ENCODE measurements at regions not wholly inside any gene's neighbourhood (a gene's known extent, or its start where the extent isn't known, plus 50 kb on each side); places are given as distances from the start of the nearest gene placed in this dataset.

DNA sequence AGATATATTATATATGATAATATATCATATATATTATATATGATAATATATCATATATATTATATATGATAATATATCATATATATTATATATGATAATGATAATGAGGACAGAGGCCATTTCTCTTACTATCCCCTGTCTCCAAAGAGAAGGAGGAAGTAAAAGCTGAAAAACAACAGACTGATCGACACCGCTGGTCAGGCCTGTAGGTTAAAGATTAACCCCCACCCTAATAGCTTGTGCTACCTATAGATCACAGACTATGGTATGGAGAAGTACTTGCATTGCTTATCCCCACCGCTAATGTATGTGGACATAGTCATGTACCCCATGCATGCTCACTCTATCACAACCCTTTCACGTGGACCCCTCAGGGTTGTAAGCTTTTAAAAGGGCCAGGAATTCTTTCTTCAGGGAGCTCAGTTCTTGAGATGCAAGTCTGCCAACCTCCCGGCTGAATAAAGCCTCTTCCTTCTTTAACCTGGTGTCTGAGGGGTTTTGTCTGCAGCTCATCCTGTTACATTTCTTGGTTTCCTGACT is 786.1 kb upstream of the TMEM132C start:
- no peaks in the 10 kb centered on the region for H3K27me3 ChIP-seq (ENCODE audit: control insufficient read depth in 1 of 2, insufficient read depth in 2 of 2, low read length in 2 of 2)
- 67 to 74% methylated on average over 5 of the region's 5 CpGs for WGBS, 2 donors

DNA sequence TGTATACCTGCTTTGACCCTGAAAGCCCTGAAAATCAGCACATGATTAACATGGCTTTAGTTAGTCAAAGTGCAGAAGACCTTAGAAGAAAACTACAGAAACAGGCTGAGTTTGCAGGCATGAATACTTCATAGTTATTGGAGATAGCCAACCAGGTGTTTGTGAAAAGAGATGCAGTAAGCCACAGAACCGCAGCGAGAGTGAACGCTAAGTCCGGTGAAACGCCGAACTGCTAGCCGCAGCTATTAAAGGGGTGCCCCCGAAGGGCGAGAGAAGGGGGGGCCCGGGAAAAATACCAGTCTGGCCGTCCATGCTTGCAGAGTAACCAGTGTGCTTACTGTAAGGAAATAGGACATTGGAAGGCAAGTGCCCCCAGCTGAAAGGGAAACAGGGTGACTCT is 784.0 kb upstream of the TMEM132C start:
- H3K27me3 ChIP-seq (ENCODE audit: control insufficient read depth in 1 of 2, insufficient read depth in 2 of 2, low read length in 2 of 2) = no peaks in the 10 kb centered on the region
- WGBS, 2 donors = 92 to 95% methylated on average over 11 of the region's 11 CpGs

More for the DNA sequence above, 786.1 kb upstream of the TMEM132C start:
- H3K27ac ChIP-seq (ENCODE audit: low read depth in 2 of 2, low read length in 1 of 2) = no peak overlapping the region
- no peaks in the 10 kb centered on the region for H3K4me1 ChIP-seq (ENCODE audit: control insufficient read depth in 2 of 2, insufficient read depth in 2 of 2, low read length in 1 of 2)
- no peaks in the 10 kb centered on the region for H3K36me3 ChIP-seq (ENCODE audit: control insufficient read depth in 2 of 2, insufficient read depth in 2 of 2, low read length in 1 of 2)
- H3K4me3 ChIP-seq (ENCODE audit: low read depth in 1 of 2, low read length in 2 of 2) = no peak overlapping the region
- H3K9me3 ChIP-seq (ENCODE audit: control insufficient read depth in 2 of 2, insufficient read depth in 1 of 2, low read depth in 1 of 2, low read length in 1 of 2) = peaks cover 4 to 5% of the 10 kb centered on the region in 2 donors

DNA sequence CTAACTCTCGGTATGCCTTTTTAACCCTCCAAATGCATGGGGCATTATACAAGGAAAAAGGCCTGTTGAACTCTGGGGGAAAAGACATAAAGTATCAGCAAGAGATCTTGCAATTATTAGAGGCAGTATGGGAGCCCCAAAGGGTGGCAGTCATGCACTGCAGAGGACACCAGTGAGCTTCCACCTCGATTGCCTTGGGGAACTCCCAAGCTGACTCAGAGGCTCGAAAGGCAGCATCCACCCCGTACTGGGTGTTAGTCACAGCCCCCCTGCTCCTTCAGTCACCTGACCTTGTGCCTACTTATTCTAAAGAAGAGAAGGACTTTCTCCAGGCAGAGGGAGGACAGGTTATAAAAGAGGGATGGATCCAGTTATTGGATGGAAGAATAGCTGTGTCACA is 781.4 kb upstream of the TMEM132C start:
- no peak overlapping the region for H3K27ac ChIP-seq (ENCODE audit: low read depth in 2 of 2, low read length in 1 of 2)
- 34 to 47% methylated on average over 4 of the region's 4 CpGs for WGBS, 2 donors
- no peaks in the 10 kb centered on the region for H3K36me3 ChIP-seq (ENCODE audit: control insufficient read depth in 2 of 2, insufficient read depth in 2 of 2, low read length in 1 of 2)
- H3K9me3 ChIP-seq (ENCODE audit: control insufficient read depth in 2 of 2, insufficient read depth in 1 of 2, low read depth in 1 of 2, low read length in 1 of 2) = peaks cover 2 to 7% of the 10 kb centered on the region in 2 donors
- no peaks in the 10 kb centered on the region for H3K4me1 ChIP-seq (ENCODE audit: control insufficient read depth in 2 of 2, insufficient read depth in 2 of 2, low read length in 1 of 2)
- H3K27me3 ChIP-seq (ENCODE audit: control insufficient read depth in 1 of 2, insufficient read depth in 2 of 2, low read length in 2 of 2) = no peaks in the 10 kb centered on the region
- no peak overlapping the region for H3K4me3 ChIP-seq (ENCODE audit: low read depth in 1 of 2, low read length in 2 of 2)

More for the DNA sequence above, 784.0 kb upstream of the TMEM132C start:
- peaks cover 4 to 5% of the 10 kb centered on the region in 2 donors for H3K9me3 ChIP-seq (ENCODE audit: control insufficient read depth in 2 of 2, insufficient read depth in 1 of 2, low read depth in 1 of 2, low read length in 1 of 2)
- H3K27ac ChIP-seq (ENCODE audit: low read depth in 2 of 2, low read length in 1 of 2) = no peak overlapping the region
- no peak overlapping the region for H3K4me3 ChIP-seq (ENCODE audit: low read depth in 1 of 2, low read length in 2 of 2)
- H3K36me3 ChIP-seq (ENCODE audit: control insufficient read depth in 2 of 2, insufficient read depth in 2 of 2, low read length in 1 of 2) = no peaks in the 10 kb centered on the region
- H3K4me1 ChIP-seq (ENCODE audit: control insufficient read depth in 2 of 2, insufficient read depth in 2 of 2, low read length in 1 of 2) = no peaks in the 10 kb centered on the region

DNA sequence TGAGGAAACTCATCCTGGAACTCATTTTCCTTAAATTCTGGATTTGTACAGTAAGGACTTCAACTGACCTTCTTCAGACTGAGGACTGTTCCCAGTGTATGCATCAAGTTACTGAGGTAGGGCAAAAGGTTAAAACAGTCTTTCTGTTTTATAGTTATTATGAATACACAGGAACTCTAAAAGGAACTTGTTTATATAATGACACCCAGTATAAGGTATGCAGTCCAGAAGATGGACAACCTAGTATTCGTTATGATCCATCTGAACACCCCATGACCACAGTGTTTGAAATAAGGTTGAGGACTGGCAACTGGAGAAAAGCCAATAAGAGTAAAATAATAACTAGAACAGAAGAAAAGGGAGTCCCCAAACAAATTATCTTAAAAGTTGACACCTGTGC is 779.9 kb upstream of the TMEM132C start:
- H3K36me3 ChIP-seq (ENCODE audit: control insufficient read depth in 2 of 2, insufficient read depth in 2 of 2, low read length in 1 of 2) = no peaks in the 10 kb centered on the region
- no peaks in the 10 kb centered on the region for H3K27me3 ChIP-seq (ENCODE audit: control insufficient read depth in 1 of 2, insufficient read depth in 2 of 2, low read length in 2 of 2)
- peaks cover 2 to 5% of the 10 kb centered on the region in 2 donors for H3K9me3 ChIP-seq (ENCODE audit: control insufficient read depth in 2 of 2, insufficient read depth in 1 of 2, low read depth in 1 of 2, low read length in 1 of 2)
- H3K4me1 ChIP-seq (ENCODE audit: control insufficient read depth in 2 of 2, insufficient read depth in 2 of 2, low read length in 1 of 2) = no peaks in the 10 kb centered on the region
- 73 to 80% methylated on average over 1 of the region's 1 CpG for WGBS, 2 donors
- no peak overlapping the region for H3K4me3 ChIP-seq (ENCODE audit: low read depth in 1 of 2, low read length in 2 of 2)
- no peak overlapping the region for H3K27ac ChIP-seq (ENCODE audit: low read depth in 2 of 2, low read length in 1 of 2)

DNA sequence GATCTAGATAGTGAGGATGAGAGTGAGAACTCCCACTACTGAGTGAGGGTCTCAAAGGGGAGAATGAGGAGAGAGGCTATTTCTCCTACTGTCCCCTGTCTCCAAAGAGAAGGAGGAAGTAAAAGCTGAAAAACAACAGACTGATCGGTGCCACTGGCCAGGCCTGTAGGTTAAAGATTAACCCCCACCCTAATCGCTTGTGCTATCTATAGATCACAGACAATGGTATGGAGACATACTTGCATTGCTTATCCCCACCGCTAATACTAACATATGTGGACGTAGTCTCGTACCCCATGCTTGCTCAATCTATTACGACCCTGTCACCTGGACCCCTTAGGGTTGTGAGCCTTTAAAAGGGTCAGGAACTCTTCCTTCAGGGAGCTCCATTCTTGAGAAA is 777.9 kb upstream of the TMEM132C start:
- H3K4me1 ChIP-seq (ENCODE audit: control insufficient read depth in 2 of 2, insufficient read depth in 2 of 2, low read length in 1 of 2) = no peaks in the 10 kb centered on the region
- H3K27me3 ChIP-seq (ENCODE audit: control insufficient read depth in 1 of 2, insufficient read depth in 2 of 2, low read length in 2 of 2) = no peaks in the 10 kb centered on the region
- no peak overlapping the region for H3K27ac ChIP-seq (ENCODE audit: low read depth in 2 of 2, low read length in 1 of 2)
- WGBS, 2 donors = 45 to 55% methylated on average over 6 of the region's 6 CpGs
- H3K36me3 ChIP-seq (ENCODE audit: control insufficient read depth in 2 of 2, insufficient read depth in 2 of 2, low read length in 1 of 2) = no peaks in the 10 kb centered on the region
- H3K9me3 ChIP-seq (ENCODE audit: control insufficient read depth in 2 of 2, insufficient read depth in 1 of 2, low read depth in 1 of 2, low read length in 1 of 2) = peaks cover 2 to 5% of the 10 kb centered on the region in 2 donors
- no peak overlapping the region for H3K4me3 ChIP-seq (ENCODE audit: low read depth in 1 of 2, low read length in 2 of 2)

DNA sequence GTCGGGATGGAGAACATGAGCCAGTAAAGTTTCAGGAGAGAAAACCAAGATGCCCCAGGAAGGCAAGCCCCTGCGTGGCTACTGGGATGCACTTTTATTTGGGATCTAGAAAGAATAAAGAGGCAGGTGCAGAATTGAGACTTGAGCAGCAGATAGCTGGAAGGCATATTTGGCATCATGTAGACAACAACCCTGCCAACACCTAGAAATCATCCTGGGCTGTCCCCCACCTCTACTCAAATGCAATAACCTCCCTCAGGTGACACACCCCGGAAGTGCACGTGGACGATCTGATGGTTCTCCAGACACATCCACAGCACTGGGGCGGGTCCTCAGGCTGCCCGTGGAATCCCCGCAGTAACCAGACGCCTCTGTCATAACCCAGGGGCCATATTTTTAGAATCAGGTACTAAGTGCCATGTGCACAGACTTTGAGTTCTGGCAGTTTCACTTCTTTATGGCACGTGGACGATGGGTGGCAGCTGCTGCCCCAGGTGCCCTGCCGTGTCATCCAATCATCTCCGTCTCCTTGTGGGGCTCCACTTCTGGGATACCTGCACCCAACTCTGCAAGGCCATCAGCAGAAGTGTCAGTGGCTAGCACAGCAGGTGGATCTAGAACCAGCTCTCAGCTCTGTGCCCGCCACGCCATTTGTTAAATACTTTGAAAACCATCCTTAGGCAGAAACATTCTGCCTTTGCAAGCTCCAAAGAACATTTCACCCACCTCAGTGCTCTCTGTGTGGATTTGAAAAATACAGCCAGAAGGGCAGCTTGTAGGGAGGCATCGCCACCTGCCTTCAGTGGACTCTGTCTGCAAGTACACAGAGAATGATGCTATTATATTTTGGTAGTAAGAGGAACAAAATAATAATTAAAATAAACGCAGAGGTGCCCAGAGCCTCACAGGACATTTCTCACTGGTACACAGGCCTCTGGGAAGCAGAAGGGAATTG is 771.7 kb upstream of the TMEM132C start:
- Histone ChIP-seq H3K27me3 (ENCODE audit: control insufficient read depth in 1 of 2, insufficient read depth in 2 of 2, low read length in 2 of 2) (no peaks in the 10 kb centered on the region), H3K27ac (ENCODE audit: low read depth in 2 of 2, low read length in 1 of 2) (no peak overlapping the region), H3K9me3 (ENCODE audit: control insufficient read depth in 2 of 2, insufficient read depth in 1 of 2, low read depth in 1 of 2, low read length in 1 of 2) (peaks cover 0 to 3% of the 10 kb centered on the region in 2 donors), H3K4me3 (ENCODE audit: low read depth in 1 of 2, low read length in 2 of 2) (no peak overlapping the region), H3K36me3 (ENCODE audit: control insufficient read depth in 2 of 2, insufficient read depth in 2 of 2, low read length in 1 of 2) (no peaks in the 10 kb centered on the region), H3K4me1 (ENCODE audit: control insufficient read depth in 2 of 2, insufficient read depth in 2 of 2, low read length in 1 of 2) (no peaks in the 10 kb centered on the region)
- 75 to 81% methylated on average over 17 of the region's 17 CpGs for WGBS, 2 donors

DNA sequence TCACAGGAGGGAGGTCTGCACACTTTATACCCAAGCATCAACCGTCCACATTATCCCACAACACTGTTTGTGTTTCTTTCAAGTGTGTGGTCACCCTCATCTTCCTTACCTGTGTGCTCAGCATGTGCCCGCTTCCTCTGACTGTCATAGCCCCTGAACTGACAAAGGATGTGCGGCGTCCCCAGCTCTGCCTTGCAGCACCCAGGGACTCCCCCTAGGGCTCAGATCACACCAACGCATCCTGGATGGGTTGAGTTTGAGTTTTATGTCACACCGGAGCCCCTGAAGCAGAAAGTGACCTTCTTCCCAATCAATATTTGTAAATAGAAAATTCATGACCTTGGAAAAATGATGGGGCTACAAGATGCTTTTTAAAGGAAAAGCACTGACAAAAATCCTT is 770.7 kb upstream of the TMEM132C start:
- no peak overlapping the region for H3K4me3 ChIP-seq (ENCODE audit: low read depth in 1 of 2, low read length in 2 of 2)
- H3K9me3 ChIP-seq (ENCODE audit: control insufficient read depth in 2 of 2, insufficient read depth in 1 of 2, low read depth in 1 of 2, low read length in 1 of 2) = peaks cover 0 to 3% of the 10 kb centered on the region in 2 donors
- no peaks in the 10 kb centered on the region for H3K27me3 ChIP-seq (ENCODE audit: control insufficient read depth in 1 of 2, insufficient read depth in 2 of 2, low read length in 2 of 2)
- WGBS, 2 donors = 47 to 59% methylated on average over 6 of the region's 6 CpGs
- H3K36me3 ChIP-seq (ENCODE audit: control insufficient read depth in 2 of 2, insufficient read depth in 2 of 2, low read length in 1 of 2) = no peaks in the 10 kb centered on the region
- H3K4me1 ChIP-seq (ENCODE audit: control insufficient read depth in 2 of 2, insufficient read depth in 2 of 2, low read length in 1 of 2) = no peaks in the 10 kb centered on the region
- no peak overlapping the region for H3K27ac ChIP-seq (ENCODE audit: low read depth in 2 of 2, low read length in 1 of 2)

DNA sequence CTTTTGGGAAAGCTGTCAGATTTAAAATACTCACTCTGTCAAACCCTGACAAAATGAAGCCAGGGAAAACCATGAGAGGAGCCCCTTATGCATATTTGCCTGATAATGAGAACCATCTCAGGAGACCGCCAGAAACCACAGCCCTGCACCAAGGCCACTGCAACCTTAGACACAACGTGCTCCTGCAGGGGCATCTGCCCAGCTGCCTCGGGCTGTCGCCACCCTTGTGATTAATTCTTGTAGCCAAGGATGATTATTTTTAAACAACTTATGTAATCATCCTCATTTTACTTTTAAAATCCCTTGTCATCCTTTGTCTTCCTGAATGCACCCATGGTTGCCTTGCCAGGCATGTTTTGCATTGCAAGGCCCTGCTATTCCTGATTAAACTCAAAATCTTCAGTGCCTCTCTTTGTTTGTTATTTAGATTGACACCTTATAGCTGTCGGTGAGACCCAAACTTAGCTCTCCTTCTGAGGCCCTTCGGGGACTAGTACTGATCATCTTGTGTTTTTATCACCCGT is 766.4 kb upstream of the TMEM132C start:
- Histone ChIP-seq H3K27me3 (ENCODE audit: control insufficient read depth in 1 of 2, insufficient read depth in 2 of 2, low read length in 2 of 2) (no peaks in the 10 kb centered on the region), H3K27ac (ENCODE audit: low read depth in 2 of 2, low read length in 1 of 2) (no peak overlapping the region)

DNA sequence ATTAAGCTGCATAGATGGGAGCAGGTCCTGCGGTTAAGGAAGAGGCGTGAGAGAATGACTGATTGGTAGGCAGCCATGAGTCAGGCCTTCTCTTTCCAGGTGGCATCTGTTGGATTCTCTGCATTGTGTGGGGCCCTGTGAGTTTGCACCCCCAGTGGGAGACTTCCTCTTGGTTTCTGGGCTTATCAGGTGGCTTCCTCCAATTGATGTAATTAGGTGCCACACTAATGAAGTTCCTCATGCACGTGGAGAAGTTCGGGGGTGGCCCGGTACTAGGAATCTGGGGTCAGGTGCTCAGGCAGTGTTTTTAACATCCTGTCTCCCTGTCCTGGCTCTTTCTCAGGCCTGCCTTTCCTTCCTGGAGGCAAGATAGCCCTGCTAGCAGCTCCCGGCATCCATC is 765.1 kb upstream of the TMEM132C start:
- Histone ChIP-seq H3K9me3 (ENCODE audit: control insufficient read depth in 2 of 2, insufficient read depth in 1 of 2, low read depth in 1 of 2, low read length in 1 of 2) (no peaks in the 10 kb centered on the region), H3K36me3 (ENCODE audit: control insufficient read depth in 2 of 2, insufficient read depth in 2 of 2, low read length in 1 of 2) (no peaks in the 10 kb centered on the region), H3K4me1 (ENCODE audit: control insufficient read depth in 2 of 2, insufficient read depth in 2 of 2, low read length in 1 of 2) (no peaks in the 10 kb centered on the region), H3K27me3 (ENCODE audit: control insufficient read depth in 1 of 2, insufficient read depth in 2 of 2, low read length in 2 of 2) (no peaks in the 10 kb centered on the region), H3K4me3 (ENCODE audit: low read depth in 1 of 2, low read length in 2 of 2) (no peak overlapping the region), H3K27ac (ENCODE audit: low read depth in 2 of 2, low read length in 1 of 2) (no peak overlapping the region)
- WGBS, 2 donors = 75 to 79% methylated on average over 6 of the region's 6 CpGs

More for the DNA sequence above, 766.4 kb upstream of the TMEM132C start:
- WGBS, 2 donors = 73 to 79% methylated on average over 7 of the region's 7 CpGs
- Histone ChIP-seq H3K4me3 (ENCODE audit: low read depth in 1 of 2, low read length in 2 of 2) (no peak overlapping the region), H3K4me1 (ENCODE audit: control insufficient read depth in 2 of 2, insufficient read depth in 2 of 2, low read length in 1 of 2) (no peaks in the 10 kb centered on the region), H3K9me3 (ENCODE audit: control insufficient read depth in 2 of 2, insufficient read depth in 1 of 2, low read depth in 1 of 2, low read length in 1 of 2) (no peaks in the 10 kb centered on the region), H3K36me3 (ENCODE audit: control insufficient read depth in 2 of 2, insufficient read depth in 2 of 2, low read length in 1 of 2) (no peaks in the 10 kb centered on the region)
